GM21390 (cell line): ENCODE measurements at regions not wholly inside any gene's neighbourhood (a gene's known extent, or its start where the extent isn't known, plus 50 kb on each side); places are given as distances from the start of the nearest gene placed in this dataset.

Source experiments
- ATAC-seq: cut with Tn5 transposase; IDR thresholded peaks from one replicate; pipeline ENCODE4 v1.9.1; 2021; ENCODE audit not compliant: unreplicated experiment

GRCh38 chr2:117502121-117502520 lies 312.4 kb upstream of the DDX18 start:
- no peak for ATAC-seq

- no peak for ATAC-seq
Observed at GRCh38 chr2:117512307-117512706, 302.2 kb upstream of the DDX18 start.

GRCh38 chr2:117514371-117514770 lies 300.1 kb upstream of the DDX18 start:
- ATAC-seq = no peak

GRCh38 chr2:117519238-117519637 lies 295.3 kb upstream of the DDX18 start:
- no peak for ATAC-seq

- no peak for ATAC-seq
Observed at GRCh38 chr2:117519721-117520120, 294.8 kb upstream of the DDX18 start.

GRCh38 chr2:117523267-117523666 lies 291.2 kb upstream of the DDX18 start:
- no peak for ATAC-seq

- ATAC-seq = no peak
Observed at GRCh38 chr2:117523711-117524238, 290.7 kb upstream of the DDX18 start.

- no peak for ATAC-seq
Observed at GRCh38 chr2:117536139-117536538, 278.4 kb upstream of the DDX18 start.

GRCh38 chr2:117537032-117537431 lies 277.5 kb upstream of the DDX18 start:
- no peak for ATAC-seq

GRCh38 chr2:117551858-117552257 lies 262.6 kb upstream of the DDX18 start:
- ATAC-seq = no peak

GRCh38 chr2:117553448-117553847 lies 261.0 kb upstream of the DDX18 start:
- no peak for ATAC-seq

- ATAC-seq = no peak
Observed at GRCh38 chr2:117555965-117556364, 258.5 kb upstream of the DDX18 start.

- ATAC-seq = no peak
Observed at GRCh38 chr2:117557626-117558025, 256.9 kb upstream of the DDX18 start.

GRCh38 chr2:117562654-117563053 lies 251.8 kb upstream of the DDX18 start:
- ATAC-seq = no peak

- ATAC-seq = no peak
Observed at GRCh38 chr2:117571590-117572349, 242.7 kb upstream of the DDX18 start.

GRCh38 chr2:117587310-117587709 lies 227.2 kb upstream of the DDX18 start:
- no peak for ATAC-seq

- no peak for ATAC-seq
Observed at GRCh38 chr2:117603060-117603459, 211.4 kb upstream of the DDX18 start.

GRCh38 chr2:117603567-117603966 lies 210.9 kb upstream of the DDX18 start:
- no peak for ATAC-seq

GRCh38 chr2:117607202-117607601 lies 207.3 kb upstream of the DDX18 start:
- ATAC-seq = no peak

GRCh38 chr2:117613101-117613500 lies 201.4 kb upstream of the DDX18 start:
- ATAC-seq = no peak

GRCh38 chr2:117614296-117614695 lies 200.2 kb upstream of the DDX18 start:
- no peak for ATAC-seq

- no peak for ATAC-seq
Observed at GRCh38 chr2:117614823-117615534, 199.5 kb upstream of the DDX18 start.
